IPS DF 4.7 (cell line): ENCODE measurements at regions not wholly inside any gene's neighbourhood (a gene's known extent, or its start where the extent isn't known, plus 50 kb on each side); places are given as distances from the start of the nearest gene placed in this dataset.
"Not testable (repeated sequence)": the region's sequence is repeated elsewhere in the genome, so short reads cannot be mapped to it uniquely, and the experiment has no call there.

ENCODE experiments used
- DNase-seq: peaks from one replicate; pipeline ENCODE4 v3.0.0-alpha.2; 2013; ENCODE audit warnings: low spot score; ENCODE audit errors: extremely low read depth

GRCh38 chr9:87198716-87199115 is 251.4 kb upstream of the GAS1 start:
- DNase-seq = no peak

GRCh38 chr9:87199278-87199677 is 252.0 kb upstream of the GAS1 start:
- DNase-seq = no peak

- DNase-seq = no peak
Observed at GRCh38 chr9:87199782-87200181, 252.5 kb upstream of the GAS1 start.

- no peak for DNase-seq
Observed at GRCh38 chr9:87201351-87201751, 254.0 kb upstream of the GAS1 start.

GRCh38 chr9:87206064-87206661 is 258.9 kb upstream of the GAS1 start:
- no peak for DNase-seq

GRCh38 chr9:87210658-87211057 is 263.4 kb upstream of the GAS1 start:
- DNase-seq = not testable (repeated sequence)

- DNase-seq = no peak
Observed at GRCh38 chr9:87211669-87212068, 264.4 kb upstream of the GAS1 start.

GRCh38 chr9:87212605-87213021 is 265.3 kb upstream of the GAS1 start:
- DNase-seq = no peak

GRCh38 chr9:87213948-87214347 is 266.6 kb upstream of the GAS1 start:
- no peak for DNase-seq

GRCh38 chr9:87214991-87215390 is 267.7 kb upstream of the GAS1 start:
- no peak for DNase-seq

GRCh38 chr9:87216036-87216435 is 268.7 kb upstream of the GAS1 start:
- no peak for DNase-seq

GRCh38 chr9:87216897-87217455 is 269.7 kb upstream of the GAS1 start:
- no peak for DNase-seq

- DNase-seq = no peak
Observed at GRCh38 chr9:87223392-87224246, 274.0 kb upstream of the DAPK1 start.

- DNase-seq = no peak
Observed at GRCh38 chr9:87226896-87227295, 270.8 kb upstream of the DAPK1 start.

GRCh38 chr9:87227456-87227855 is 270.2 kb upstream of the DAPK1 start:
- DNase-seq = no peak

- no peak for DNase-seq
Observed at GRCh38 chr9:87229108-87229507, 268.6 kb upstream of the DAPK1 start.

- no peak for DNase-seq
Observed at GRCh38 chr9:87233431-87233830, 264.2 kb upstream of the DAPK1 start.

- no peak for DNase-seq
Observed at GRCh38 chr9:87233899-87234455, 263.7 kb upstream of the DAPK1 start.

GRCh38 chr9:87234854-87235253 is 262.8 kb upstream of the DAPK1 start:
- no peak for DNase-seq

- no peak for DNase-seq
Observed at GRCh38 chr9:87236546-87236945, 261.1 kb upstream of the DAPK1 start.

- DNase-seq = no peak
Observed at GRCh38 chr9:87237336-87237735, 260.3 kb upstream of the DAPK1 start.

- no peak for DNase-seq
Observed at GRCh38 chr9:87238545-87238944, 259.1 kb upstream of the DAPK1 start.
